ENCODE measurements at regions not wholly inside any gene's neighbourhood (a gene's known extent, or its start where the extent isn't known, plus 50 kb on each side); places are given as distances from the start of the nearest gene placed in this dataset.

DNA sequence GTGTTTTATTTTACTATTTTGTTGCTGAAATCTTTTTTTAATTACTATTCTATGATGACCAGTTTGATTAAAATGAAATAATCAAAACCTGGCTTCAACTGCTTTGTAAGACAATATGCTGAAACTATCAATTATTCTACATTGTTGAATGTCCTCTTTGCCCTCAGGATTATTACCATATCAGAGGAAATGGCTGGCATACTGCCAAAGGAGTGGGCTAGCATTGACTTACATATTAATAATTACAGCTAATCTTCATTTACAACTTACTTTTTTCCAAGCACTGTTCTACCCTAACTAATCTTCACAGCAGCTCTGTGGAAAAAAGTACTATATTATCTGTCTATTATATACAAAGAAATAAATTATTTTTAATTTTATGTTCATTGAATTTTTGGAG is 560.5 kb downstream of the BCKDHB start:
- TF ChIP-seq POLR2AphosphoS5 (IDR thresholded peaks at IDR 0.05), result no peak
- no peak for TF ChIP-seq POLR2A (IDR thresholded peaks at IDR 0.05)
- TF ChIP-seq, protein P1, sequence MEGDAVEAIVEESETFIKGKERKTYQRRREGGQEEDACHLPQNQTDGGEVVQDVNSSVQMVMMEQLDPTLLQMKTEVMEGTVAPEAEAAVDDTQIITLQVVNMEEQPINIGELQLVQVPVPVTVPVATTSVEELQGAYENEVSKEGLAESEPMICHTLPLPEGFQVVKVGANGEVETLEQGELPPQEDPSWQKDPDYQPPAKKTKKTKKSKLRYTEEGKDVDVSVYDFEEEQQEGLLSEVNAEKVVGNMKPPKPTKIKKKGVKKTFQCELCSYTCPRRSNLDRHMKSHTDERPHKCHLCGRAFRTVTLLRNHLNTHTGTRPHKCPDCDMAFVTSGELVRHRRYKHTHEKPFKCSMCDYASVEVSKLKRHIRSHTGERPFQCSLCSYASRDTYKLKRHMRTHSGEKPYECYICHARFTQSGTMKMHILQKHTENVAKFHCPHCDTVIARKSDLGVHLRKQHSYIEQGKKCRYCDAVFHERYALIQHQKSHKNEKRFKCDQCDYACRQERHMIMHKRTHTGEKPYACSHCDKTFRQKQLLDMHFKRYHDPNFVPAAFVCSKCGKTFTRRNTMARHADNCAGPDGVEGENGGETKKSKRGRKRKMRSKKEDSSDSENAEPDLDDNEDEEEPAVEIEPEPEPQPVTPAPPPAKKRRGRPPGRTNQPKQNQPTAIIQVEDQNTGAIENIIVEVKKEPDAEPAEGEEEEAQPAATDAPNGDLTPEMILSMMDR (IDR thresholded peaks at IDR 0.05), result no peak

Data from stomach (tissue), 4 donors.